ENCODE measurements at regions not wholly inside any gene's neighbourhood (a gene's known extent, or its start where the extent isn't known, plus 50 kb on each side); places are given as distances from the start of the nearest gene placed in this dataset.
A peak's percentile ranks its signal among the peaks of the same experiment; 100 is the strongest.

GRCh38 chr10:76649254-76649653 lies 988.4 kb downstream of the KCNMA1 start:
- 91% methylated on average over 3 of the region's 3 CpGs for WGBS
- no peaks in the 10 kb centered on the region for H3K9me3 ChIP-seq
- no peak for TF ChIP-seq CTCF (IDR thresholded peaks at IDR 0.05)
- no peak for TF ChIP-seq POLR2A (IDR thresholded peaks at IDR 0.05; ENCODE audit: low read depth)
- no peak for TF ChIP-seq POLR2AphosphoS5 (IDR thresholded peaks at IDR 0.05)
- TF ChIP-seq EP300 (IDR thresholded peaks at IDR 0.05): no peak
- H3K27me3 ChIP-seq: no peaks in the 10 kb centered on the region
- no peak overlapping the region for H3K4me3 ChIP-seq
- no peaks in the 10 kb centered on the region for H3K36me3 ChIP-seq
- H3K27ac ChIP-seq (replicated peaks in 1 of 4): no peak overlapping the region
- H3K4me1 ChIP-seq: peaks cover 0 to 11% (median 1%) of the 10 kb centered on the region in 4 donors
- intact Hi-C loops (cut with DNase I): no loop called here
- DNase-seq (ENCODE audit: extremely low spot score): no peak

- H3K4me1 ChIP-seq: peaks cover 0 to 26% (median 16%) of the 10 kb centered on the region in 4 donors
- TF ChIP-seq POLR2A (IDR thresholded peaks at IDR 0.05; ENCODE audit: low read depth) (no peak), EP300 (IDR thresholded peaks at IDR 0.05) (no peak), CTCF (IDR thresholded peaks at IDR 0.05) (no peak), POLR2AphosphoS5 (IDR thresholded peaks at IDR 0.05) (no peak)
- 90% methylated on average over 2 of the region's 2 CpGs for WGBS
- no peaks in the 10 kb centered on the region for H3K9me3 ChIP-seq
- intact Hi-C loops (cut with DNase I): no loop called here
- H3K27me3 ChIP-seq: no peaks in the 10 kb centered on the region
- DNase-seq (ENCODE audit: extremely low spot score): no peak
- no peak overlapping the region for H3K4me3 ChIP-seq
- H3K36me3 ChIP-seq: no peaks in the 10 kb centered on the region
- H3K27ac ChIP-seq (replicated peaks in 1 of 4): no peak overlapping the region
Observed at GRCh38 chr10:76647301-76647700, 990.3 kb downstream of the KCNMA1 start.

- Histone ChIP-seq H3K27me3 (no peaks in the 10 kb centered on the region), H3K36me3 (no peaks in the 10 kb centered on the region), H3K9me3 (no peaks in the 10 kb centered on the region), H3K4me1 (peaks cover 0 to 45% (median 24%) of the 10 kb centered on the region in 4 donors), H3K4me3 (no peak overlapping the region), H3K27ac (replicated peaks in 1 of 4) (no peak overlapping the region)
- TF ChIP-seq POLR2A (IDR thresholded peaks at IDR 0.05; ENCODE audit: low read depth) (no peak), POLR2AphosphoS5 (IDR thresholded peaks at IDR 0.05) (no peak), EP300 (IDR thresholded peaks at IDR 0.05) (no peak), CTCF (IDR thresholded peaks at IDR 0.05) (no peak)
- intact Hi-C loops (cut with DNase I): no loop called here
- 93% methylated on average over 3 of the region's 3 CpGs for WGBS
- DNase-seq (ENCODE audit: extremely low spot score): no peak
Observed at GRCh38 chr10:76645341-76645740, 992.3 kb downstream of the KCNMA1 start.

- TF ChIP-seq POLR2A (IDR thresholded peaks at IDR 0.05; ENCODE audit: low read depth) (no peak), POLR2AphosphoS5 (IDR thresholded peaks at IDR 0.05) (no peak), EP300 (IDR thresholded peaks at IDR 0.05) (no peak), CTCF (IDR thresholded peaks at IDR 0.05) (no peak)
- H3K27ac ChIP-seq (replicated peaks in 1 of 4): no peak overlapping the region
- intact Hi-C loops (cut with DNase I): no loop called here
- peaks cover 0 to 43% (median 26%) of the 10 kb centered on the region in 4 donors for H3K4me1 ChIP-seq
- no peak for DNase-seq (ENCODE audit: extremely low spot score)
- no peaks in the 10 kb centered on the region for H3K36me3 ChIP-seq
- H3K27me3 ChIP-seq: no peaks in the 10 kb centered on the region
- no peaks in the 10 kb centered on the region for H3K9me3 ChIP-seq
- 100% methylated on average over 2 of the region's 2 CpGs for WGBS
- no peak overlapping the region for H3K4me3 ChIP-seq
Observed at GRCh38 chr10:76644476-76644875, 993.1 kb downstream of the KCNMA1 start.

GRCh38 chr10:76643511-76643911 lies 994.1 kb downstream of the KCNMA1 start:
- peaks cover 0 to 42% (median 26%) of the 10 kb centered on the region in 4 donors for H3K4me1 ChIP-seq
- TF ChIP-seq POLR2AphosphoS5 (IDR thresholded peaks at IDR 0.05) (no peak), POLR2A (IDR thresholded peaks at IDR 0.05; ENCODE audit: low read depth) (no peak), CTCF (IDR thresholded peaks at IDR 0.05) (no peak), EP300 (IDR thresholded peaks at IDR 0.05) (no peak)
- H3K9me3 ChIP-seq: no peaks in the 10 kb centered on the region
- peak overlapping the region in 2 of 4 donors; percentile 4 to 14 for H3K27ac ChIP-seq (replicated peaks in 1 of 4)
- no peaks in the 10 kb centered on the region for H3K36me3 ChIP-seq
- no peak for DNase-seq (ENCODE audit: extremely low spot score)
- no peaks in the 10 kb centered on the region for H3K27me3 ChIP-seq
- no peak overlapping the region for H3K4me3 ChIP-seq
- intact Hi-C loops (cut with DNase I): no loop called here
- WGBS: 39% methylated on average over 4 of the region's 4 CpGs

All from esophagus muscularis mucosa (tissue), 4 donors.